ENCODE measurements at regions not wholly inside any gene's neighbourhood (a gene's known extent, or its start where the extent isn't known, plus 50 kb on each side); places are given as distances from the start of the nearest gene placed in this dataset.

GRCh38 chr5:154566146-154566680 lies 88.2 kb upstream of the HAND1 start:
- ChIA-PET CTCF (ENCODE audit: low intra/inter-chr PET ratio, low total read pairs) (no interaction called here), POLR2A (no interaction called here)
- intact Hi-C loops (cut with micrococcal nuclease; ENCODE audit: unreplicated experiment) (no loop called here), in situ Hi-C loops (cut with HindIII; ENCODE audit: extremely low pct_ligation_motif_present, low pct_unique_long_range_greater_than_20kb) (no loop called here)
- Histone ChIP-seq H3K4me3 (replicated peaks in 1 of 3; ENCODE audit: insufficient read depth in 1 of 3, low read depth in 2 of 3, low read length in 3 of 3) (no peak overlapping the region), H3K36me3 (replicated peaks in 1 of 2; ENCODE audit: control insufficient read depth in 1 of 2, insufficient read depth in 2 of 2, low read length in 2 of 2) (no peaks in the 10 kb centered on the region), H3K4me2 (ENCODE audit: low read depth, low read length) (no peak overlapping the region), H2AFZ (ENCODE audit: low read length) (no peak overlapping the region), H3K9me3 (ENCODE audit: low read length) (no peaks in the 10 kb centered on the region), H3K9ac (ENCODE audit: insufficient read depth, low read depth, low read length) (no peak overlapping the region), H3K27ac (ENCODE audit: extremely low read length, insufficient read depth, low read length) (no peak overlapping the region), H4K20me1 (ENCODE audit: insufficient read depth, low read length) (no peaks in the 10 kb centered on the region), H3K27me3 (ENCODE audit: control insufficient read depth in 1 of 2, insufficient read depth in 2 of 2, low read length in 2 of 2) (peaks cover 0 to 16% of the 10 kb centered on the region in 2 experiments; a peak in 1 of 5 replicates), H3K4me1 (ENCODE audit: insufficient read depth, low read length) (no peaks in the 10 kb centered on the region), H3K79me2 (ENCODE audit: insufficient read depth, low read length) (no peaks in the 10 kb centered on the region)
- WGBS (ENCODE audit: low lambda C conversion rate), result 6% methylated on average over 3 of the region's 5 CpGs
- TF ChIP-seq BCLAF1 (IDR thresholded peaks at IDR 0.05) (no peak), NR1H2 (CRISPR knock-in tag; IDR thresholded peaks at IDR 0.05; ENCODE audit: borderline replicate concordance, low read depth) (no peak), ZNF383 (CRISPR knock-in tag; IDR thresholded peaks at IDR 0.05; ENCODE audit: borderline replicate concordance) (no peak), NR3C1 (CRISPR knock-in tag; IDR thresholded peaks at IDR 0.05) (no peak), GTF3A (CRISPR knock-in tag; conservative IDR thresholded peaks at IDR 0.05) (no peak), GLI4 (CRISPR knock-in tag; IDR thresholded peaks at IDR 0.05; ENCODE audit: borderline replicate concordance) (no peak)
- ATAC-seq (no peak), FAIRE-seq (no peak), DNase-seq (ENCODE audit: low spot score) (no peak)
- BruUV-seq (replicated peaks), result no TSS peak

- BruUV-seq (replicated peaks), result no TSS peak
- no peak overlapping the region for H3K27ac ChIP-seq (ENCODE audit: extremely low read length, insufficient read depth, low read length)
- FAIRE-seq, result no peak
- no peaks in the 10 kb centered on the region for H3K9me3 ChIP-seq (ENCODE audit: low read length)
- ChIA-PET CTCF (ENCODE audit: low intra/inter-chr PET ratio, low total read pairs) (no interaction called here), POLR2A (no interaction called here)
- H3K4me2 ChIP-seq (ENCODE audit: low read depth, low read length), result no peak overlapping the region
- intact Hi-C loops (cut with micrococcal nuclease; ENCODE audit: unreplicated experiment), result no loop called here
- no peak for DNase-seq (ENCODE audit: low spot score)
- TF ChIP-seq HOXA7 (CRISPR knock-in tag; IDR thresholded peaks at IDR 0.05) (no peak), EED (CRISPR knock-in tag; IDR thresholded peaks at IDR 0.05) (no peak), CENPBD1 (CRISPR knock-in tag; IDR thresholded peaks at IDR 0.05; ENCODE audit: borderline replicate concordance, low read depth) (no peak), CEBPZ (IDR thresholded peaks at IDR 0.05; ENCODE audit: low read length) (no peak)
- no peak overlapping the region for H3K4me3 ChIP-seq (replicated peaks in 1 of 3; ENCODE audit: insufficient read depth in 1 of 3, low read depth in 2 of 3, low read length in 3 of 3)
- H3K27me3 ChIP-seq (ENCODE audit: control insufficient read depth in 1 of 2, insufficient read depth in 2 of 2, low read length in 2 of 2), result peaks cover 0 to 16% of the 10 kb centered on the region in 2 experiments; a peak in 1 of 5 replicates
- H3K9ac ChIP-seq (ENCODE audit: insufficient read depth, low read depth, low read length), result no peak overlapping the region
- in situ Hi-C loops (cut with HindIII; ENCODE audit: extremely low pct_ligation_motif_present, low pct_unique_long_range_greater_than_20kb), result no loop called here
- no peaks in the 10 kb centered on the region for H3K4me1 ChIP-seq (ENCODE audit: insufficient read depth, low read length)
- WGBS (ENCODE audit: low lambda C conversion rate), result 45% methylated on average over 5 of the region's 5 CpGs
- no peaks in the 10 kb centered on the region for H3K36me3 ChIP-seq (replicated peaks in 1 of 2; ENCODE audit: control insufficient read depth in 1 of 2, insufficient read depth in 2 of 2, low read length in 2 of 2)
- no peak for ATAC-seq
- H3K79me2 ChIP-seq (ENCODE audit: insufficient read depth, low read length), result no peaks in the 10 kb centered on the region
- H2AFZ ChIP-seq (ENCODE audit: low read length), result no peak overlapping the region
- H4K20me1 ChIP-seq (ENCODE audit: insufficient read depth, low read length), result no peaks in the 10 kb centered on the region
These were observed 87.1 kb upstream of the HAND1 start for GRCh38 chr5:154565123-154565522.
